SHP77 treated with DMSO at 0.1 percent for 48 hours (cell line): ENCODE measurements at regions not wholly inside any gene's neighbourhood (a gene's known extent, or its start where the extent isn't known, plus 50 kb on each side); places are given as distances from the start of the nearest gene placed in this dataset.
A peak's percentile ranks its signal among the peaks of the same experiment; 100 is the strongest.
"Not testable (repeated sequence)": the region's sequence is repeated elsewhere in the genome, so short reads cannot be mapped to it uniquely, and the experiment has no call there.

Source experiments
- DNase-seq: peaks from one replicate; lab custom pipeline; 2025; lab: John Stamatoyannopoulos, UW

- not testable (repeated sequence) for DNase-seq
These were observed 141.6 kb downstream of the FZD1 start for GRCh38 chr7:91405873-91406272.

DNA sequence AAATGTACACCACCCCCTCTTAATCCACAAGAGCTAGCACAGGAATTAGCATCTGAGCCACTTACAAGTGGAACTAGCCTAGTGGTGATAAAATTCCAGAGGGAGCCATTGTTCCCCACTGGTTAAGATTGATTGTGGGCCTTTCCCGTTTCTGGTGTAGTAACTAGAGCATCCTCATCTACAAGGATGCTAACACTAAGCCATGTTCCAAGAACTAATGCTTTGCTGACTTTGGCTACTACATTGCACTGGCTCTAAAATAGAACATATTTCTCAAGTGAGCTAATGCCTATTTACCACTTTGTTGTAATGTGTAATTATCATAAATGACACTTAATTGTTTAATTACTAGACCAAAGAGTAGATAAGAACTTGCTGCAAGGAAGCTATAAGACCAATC is 143.7 kb downstream of the FZD1 start:
- DNase-seq: no peak

DNA sequence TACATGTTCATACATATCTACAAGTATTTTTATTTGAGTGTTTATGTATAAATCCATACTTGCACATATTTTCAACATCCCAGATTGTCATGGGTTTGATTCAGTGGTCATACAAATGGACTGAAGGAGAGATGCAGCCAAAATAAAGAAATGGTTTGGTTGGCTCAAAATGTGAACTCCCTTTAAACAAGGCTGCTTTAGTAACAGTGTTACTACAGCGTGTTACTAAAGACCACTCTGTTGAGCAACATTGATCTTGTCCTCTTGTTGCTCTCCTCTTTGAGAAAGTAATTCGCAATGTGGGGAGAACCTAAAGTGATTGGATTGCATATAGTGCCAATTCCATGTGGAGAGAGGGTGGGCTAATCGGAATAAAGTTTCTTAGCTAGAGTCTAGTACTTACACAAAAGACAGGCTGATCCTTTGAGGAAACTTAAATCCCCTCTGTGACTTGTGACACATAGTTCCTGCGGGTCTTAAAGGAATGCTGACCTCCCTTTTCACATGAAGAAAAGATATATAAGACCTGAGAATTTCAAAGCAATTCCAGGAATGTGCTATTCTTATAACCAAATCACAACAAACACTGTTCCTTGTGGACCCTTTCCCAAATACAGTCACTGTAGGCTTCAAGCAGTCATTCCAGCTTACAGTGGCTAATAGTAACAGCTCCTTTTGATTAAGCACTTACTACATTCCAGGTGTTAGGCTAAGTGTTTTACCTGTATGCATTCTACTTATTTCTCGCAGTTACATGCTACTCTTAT is 144.3 kb downstream of the FZD1 start:
- DNase-seq: no peak

DNA sequence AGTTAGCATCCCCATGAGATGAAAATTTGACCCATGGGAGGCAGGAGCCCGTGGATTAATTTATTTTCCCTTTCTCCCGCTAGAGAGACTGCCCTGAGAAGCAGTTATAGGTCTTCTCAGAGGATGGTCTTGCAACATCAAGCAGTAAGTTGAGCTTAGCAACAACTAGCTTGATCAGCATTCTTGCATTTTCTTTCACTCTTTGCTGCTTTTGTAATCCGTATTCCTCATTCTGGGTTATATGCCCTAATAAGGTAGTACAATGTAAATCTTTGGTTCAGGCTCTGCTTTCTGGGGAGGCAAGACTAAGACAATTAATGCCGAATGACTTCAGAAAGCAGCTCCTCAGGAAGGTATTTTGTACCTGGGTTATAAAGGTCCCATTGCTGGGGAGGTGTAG is 146.8 kb downstream of the FZD1 start:
- DNase-seq: no peak

DNA sequence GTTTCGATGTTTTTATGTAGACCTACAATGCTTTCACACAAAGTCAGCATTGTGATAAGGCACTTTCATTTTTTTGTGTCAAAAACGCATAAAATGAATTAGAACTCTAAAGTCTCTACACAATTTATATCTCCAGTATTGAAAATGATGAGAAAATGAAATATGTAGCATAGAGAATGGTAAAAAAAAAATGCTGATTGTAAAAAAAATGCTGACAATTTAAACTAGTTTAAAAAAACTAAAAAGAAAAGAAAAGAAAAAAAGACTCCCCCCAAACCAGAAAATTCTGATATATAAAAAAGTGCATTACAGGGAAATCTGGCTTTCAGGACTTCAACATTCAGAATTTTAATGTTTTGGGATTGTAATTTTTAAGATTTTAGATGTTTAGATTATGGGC is 148.1 kb downstream of the FZD1 start:
- DNase-seq: no peak

GRCh38 chr7:91414734-91415133 is 150.5 kb downstream of the FZD1 start:
- no peak for DNase-seq

- no peak for DNase-seq
These were observed 152.1 kb downstream of the FZD1 start for GRCh38 chr7:91416155-91416865.

DNA sequence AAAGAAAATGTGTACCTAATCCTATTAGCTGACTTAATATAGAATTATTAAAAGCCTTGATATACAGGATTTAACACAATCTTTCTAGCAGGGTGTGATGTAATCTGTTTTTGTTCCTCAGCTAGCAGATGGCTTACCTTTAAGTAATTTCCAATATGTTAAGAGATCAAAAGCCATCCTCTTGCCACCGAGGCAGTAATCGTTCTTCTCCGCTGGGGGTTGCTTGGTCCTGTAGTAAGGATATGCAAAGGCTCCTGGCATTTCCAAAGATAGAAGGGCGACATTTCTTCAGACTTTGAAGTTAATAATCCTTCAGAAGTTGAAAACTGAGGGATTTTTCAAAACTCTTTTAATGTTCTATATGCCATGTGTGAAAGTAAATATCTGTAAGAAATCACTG is 156.4 kb downstream of the FZD1 start:
- no peak for DNase-seq

DNA sequence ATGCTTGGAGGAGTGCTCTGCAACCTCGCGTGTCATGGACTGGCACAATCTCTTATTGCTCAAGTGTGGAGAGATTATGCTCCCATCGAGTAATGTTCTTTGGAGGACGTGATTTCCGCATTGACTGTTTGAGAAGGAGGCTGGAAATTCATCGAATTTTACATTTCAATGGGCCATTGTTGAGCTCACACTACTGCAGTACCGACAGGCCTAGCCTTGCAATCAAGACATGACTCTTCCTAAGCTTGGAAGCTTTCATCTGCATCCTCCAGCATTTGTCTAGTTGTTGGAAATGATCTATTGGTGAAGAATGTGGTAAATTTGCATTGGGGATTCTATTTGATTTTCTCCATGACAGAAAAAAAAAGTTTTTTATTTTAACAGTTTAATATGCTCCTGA is 156.8 kb downstream of the FZD1 start:
- no peak for DNase-seq

GRCh38 chr7:91424371-91424770 is 160.1 kb downstream of the FZD1 start:
- DNase-seq: no peak

DNA sequence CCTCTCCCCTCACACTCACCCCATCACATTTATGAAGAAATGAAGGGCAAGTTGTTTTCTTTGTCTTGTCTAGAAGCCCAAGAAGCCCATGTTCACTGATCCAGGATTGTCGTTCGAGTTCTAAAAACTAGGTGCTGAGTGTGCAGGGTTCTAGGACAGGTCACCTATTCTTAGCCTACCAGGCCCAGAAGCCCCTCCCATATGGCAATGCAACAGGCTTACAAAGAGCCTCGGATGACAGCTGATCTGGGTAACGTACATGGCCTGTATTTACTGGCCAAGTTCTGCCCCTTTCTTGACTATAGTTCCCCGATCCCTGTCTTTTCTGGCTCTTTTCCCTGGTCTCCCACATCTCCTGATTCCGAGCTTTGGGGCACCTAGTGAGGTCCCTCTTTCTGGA is 160.9 kb downstream of the FZD1 start:
- DNase-seq: no peak

- DNase-seq: no peak
These were observed 162.8 kb downstream of the FZD1 start for GRCh38 chr7:91427051-91427450.

GRCh38 chr7:91431601-91432000 is 167.4 kb downstream of the FZD1 start:
- no peak for DNase-seq

- DNase-seq: no peak
These were observed 170.6 kb downstream of the FZD1 start for GRCh38 chr7:91434836-91435235.

- DNase-seq: no peak
These were observed 171.3 kb downstream of the FZD1 start for GRCh38 chr7:91435381-91436059.

DNA sequence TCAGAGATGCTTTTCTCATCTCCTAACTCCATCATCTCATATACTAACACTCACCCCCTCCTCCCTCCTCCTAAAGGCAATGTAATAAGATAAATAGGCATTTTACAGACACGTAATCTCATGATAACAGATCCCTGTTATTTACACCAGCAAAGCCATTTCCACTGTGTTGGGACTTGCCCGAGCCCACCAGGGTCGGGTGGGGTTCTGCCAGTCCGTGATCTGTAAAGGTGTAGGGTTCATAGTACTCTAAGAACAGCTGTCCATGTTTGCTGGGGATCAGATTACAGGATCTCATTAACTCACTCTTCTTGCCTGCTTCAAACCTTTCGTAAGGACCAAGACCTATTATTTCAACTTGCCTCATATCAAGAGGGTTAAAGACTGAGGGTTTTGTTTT is 172.4 kb downstream of the FZD1 start:
- peak; percentile 92 for DNase-seq

GRCh38 chr7:91440198-91440597 is 176.0 kb downstream of the FZD1 start:
- not testable (repeated sequence) for DNase-seq

- no peak for DNase-seq
These were observed 179.6 kb downstream of the FZD1 start for GRCh38 chr7:91443862-91444261.

GRCh38 chr7:91446819-91447218 is 182.6 kb downstream of the FZD1 start:
- no peak for DNase-seq

GRCh38 chr7:91455411-91455810 is 191.2 kb downstream of the FZD1 start:
- no peak for DNase-seq

- DNase-seq: no peak
These were observed 193.0 kb downstream of the FZD1 start for GRCh38 chr7:91457208-91457607.

- DNase-seq: no peak
These were observed 195.3 kb downstream of the FZD1 start for GRCh38 chr7:91459539-91459938.

- DNase-seq: no peak
These were observed 198.1 kb downstream of the FZD1 start for GRCh38 chr7:91462316-91462715.
